Spleen (tissue), 7 donors: ENCODE measurements at regions not wholly inside any gene's neighbourhood (a gene's known extent, or its start where the extent isn't known, plus 50 kb on each side); places are given as distances from the start of the nearest gene placed in this dataset.

Experiments
- CTCF ChIP-seq, 11 experiments: fragments of 200-600 bp in 7 of 11; fragments of 450-650 bp in 4 of 11; sonication (generic) in 4 of 11; IDR thresholded peaks in 8 of 11; conservative IDR thresholded peaks in 3 of 11; 1 replicate in 7 of 11; 2 replicates in 4 of 11; pipeline versions ENCODE4 v1.4.0 to v1.8.0; 2016 to 2021; ENCODE audit warnings: antibody characterized with exemption in 11 of 11, inconsistent platforms in 4 of 11, mild to moderate bottlenecking in 1 of 11
- POLR2A ChIP-seq, 3 donors: fragments of 450-650 bp; IDR thresholded peaks; one replicate each; pipeline ENCODE4 v1.5.1; 2017; ENCODE audit warnings: antibody characterized with exemption in 3 of 3, mild to moderate bottlenecking in 1 of 3
- POLR2AphosphoS5 ChIP-seq, 3 donors: sonication (generic); formaldehyde crosslinking; IDR thresholded peaks; one replicate each; pipeline ENCODE4 v1.5.1; 2017; ENCODE audit warnings: antibody characterized with exemption in 3 of 3
- donor health status: DM: no; HTN: no; CAD: no; lungs with moderate emphysema.
- donor health status: DM: no; HTN: no; CAD: no.
- donor health status: DM: no; HTN: no; CAD: no.

GRCh38 chr5:20266066-20266465 lies 278.1 kb upstream of the CDH18 start:
- TF ChIP-seq POLR2AphosphoS5 (IDR thresholded peaks at IDR 0.05) (no peak), CTCF (IDR thresholded peaks at IDR 0.05 in 8 of 11, conservative IDR thresholded peaks at IDR 0.05 in 3 of 11) (no peak), POLR2A (IDR thresholded peaks at IDR 0.05) (no peak)
